Suprapubic skin (tissue), 4 donors: ENCODE measurements at regions not wholly inside any gene's neighbourhood (a gene's known extent, or its start where the extent isn't known, plus 50 kb on each side); places are given as distances from the start of the nearest gene placed in this dataset.

Experiments used
- DNase-seq, 2 donors: peaks; one replicate each; pipeline ENCODE4 v3.0.0-alpha.2; 2019; ENCODE audit warnings: low spot score in 2 of 2
- H3K27ac ChIP-seq: fragments of 200-600 bp; sonication (generic); one replicate; pipeline ENCODE4 v1.5.1; 2019
- H3K27me3 ChIP-seq: fragments of 200-600 bp; sonication (generic); one replicate; pipeline ENCODE4 v1.5.1; 2019
- H3K36me3 ChIP-seq: fragments of 200-600 bp; sonication (generic); one replicate; pipeline ENCODE4 v1.5.1; 2019
- H3K4me1 ChIP-seq: fragments of 200-600 bp; sonication (generic); one replicate; pipeline ENCODE4 v1.5.1; 2019
- H3K4me3 ChIP-seq: fragments of 200-600 bp; sonication (generic); one replicate; pipeline ENCODE4 v1.5.1; 2019; ENCODE audit warnings: mild to moderate bottlenecking
- H3K9me3 ChIP-seq: fragments of 200-600 bp; sonication (generic); one replicate; pipeline ENCODE4 v1.5.1; 2019
- CTCF ChIP-seq, 2 donors: fragments of 200-600 bp in 1 of 2; fragments of 450-650 bp in 1 of 2; sonication (generic) in 1 of 2; IDR thresholded peaks; one replicate each; pipeline ENCODE4 v1.5.1; 2016 to 2019; ENCODE audit warnings: antibody characterized with exemption in 2 of 2, mild to moderate bottlenecking in 1 of 2, moderate library complexity in 1 of 2
- EP300 ChIP-seq: sonication (generic); formaldehyde crosslinking; IDR thresholded peaks from one replicate; pipeline ENCODE4 v1.6.1; 2017; ENCODE audit warnings: antibody characterized with exemption
- POLR2A ChIP-seq, 2 donors: fragments of 450-650 bp; IDR thresholded peaks; one replicate each; pipeline ENCODE4 v1.6.1; 2017; ENCODE audit warnings: antibody characterized with exemption in 2 of 2, mild to moderate bottlenecking in 2 of 2, moderate library complexity in 2 of 2
- POLR2AphosphoS5 ChIP-seq, 3 donors: sonication (generic); formaldehyde crosslinking; IDR thresholded peaks; one replicate each; pipeline ENCODE4 v1.6.1; 2017; ENCODE audit warnings: antibody characterized with exemption in 3 of 3
- WGBS: methylation state at CpG from one replicate; pipeline ENCODE4 v1.1.5; 2018; 5-methylcytosine and 5-hydroxymethylcytosine counted together

- Histone ChIP-seq H3K4me1 (no peaks in the 10 kb centered on the region), H3K36me3 (no peaks in the 10 kb centered on the region), H3K27me3 (no peaks in the 10 kb centered on the region), H3K9me3 (no peaks in the 10 kb centered on the region), H3K4me3 (no peak overlapping the region), H3K27ac (no peak overlapping the region)
- no peak for DNase-seq
- TF ChIP-seq EP300, result no peak
- TF ChIP-seq CTCF (IDR thresholded peaks at IDR 0.05), result no peak
- no peak for TF ChIP-seq POLR2A (IDR thresholded peaks at IDR 0.05)
- no peak for TF ChIP-seq POLR2AphosphoS5 (IDR thresholded peaks at IDR 0.05)
Observed at GRCh38 chr11:22477312-22477711, 139.1 kb downstream of the SLC17A6 start.

DNA sequence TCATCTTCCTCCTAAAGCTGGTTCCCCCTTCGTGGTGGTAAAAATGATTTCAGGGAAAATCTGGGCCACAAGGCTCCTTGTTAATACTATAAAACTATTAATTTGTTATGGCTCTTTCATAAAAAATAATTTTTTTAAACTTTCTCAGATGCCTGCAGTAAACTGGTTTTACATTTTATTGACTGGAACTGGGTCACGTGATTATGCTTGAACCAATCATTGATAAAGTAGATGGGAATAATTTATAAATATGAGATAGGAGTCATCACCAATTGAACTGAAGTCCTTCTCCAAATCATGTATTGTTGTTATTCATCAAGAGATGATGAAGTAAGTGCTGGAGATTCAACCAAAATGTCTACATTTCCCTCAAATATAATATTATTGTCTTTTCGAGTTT, 138.4 kb downstream of the SLC17A6 start:
- Histone ChIP-seq H3K36me3 (no peaks in the 10 kb centered on the region), H3K27me3 (no peaks in the 10 kb centered on the region), H3K4me1 (no peaks in the 10 kb centered on the region), H3K27ac (no peak overlapping the region), H3K9me3 (no peaks in the 10 kb centered on the region), H3K4me3 (no peak overlapping the region)
- no peak for DNase-seq
- TF ChIP-seq CTCF (IDR thresholded peaks at IDR 0.05) (no peak), POLR2AphosphoS5 (IDR thresholded peaks at IDR 0.05) (no peak), EP300 (no peak)
- WGBS, result 86% methylated on average over 3 of the region's 3 CpGs

DNA sequence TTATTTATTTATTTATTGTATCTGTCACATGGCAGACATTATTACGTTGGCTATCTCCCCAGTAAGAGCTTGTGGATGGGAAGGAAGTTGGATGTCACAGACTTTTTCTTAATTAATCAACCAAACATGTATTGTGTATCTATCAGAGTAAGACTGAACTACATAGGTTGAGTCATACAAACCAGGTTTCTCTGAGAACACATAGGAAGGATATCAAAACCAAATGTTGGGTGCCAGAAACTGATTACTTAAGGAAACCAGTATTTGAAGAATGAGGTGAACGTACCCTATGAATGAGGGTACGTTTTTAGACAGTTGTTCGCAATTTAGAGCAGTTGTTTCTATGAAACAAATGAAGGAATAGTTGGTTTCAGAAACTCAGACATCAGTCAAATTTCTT, 136.4 kb downstream of the SLC17A6 start:
- no peak overlapping the region for H3K27ac ChIP-seq
- DNase-seq, result no peak
- TF ChIP-seq CTCF (IDR thresholded peaks at IDR 0.05) (no peak), POLR2AphosphoS5 (IDR thresholded peaks at IDR 0.05) (no peak), POLR2A (IDR thresholded peaks at IDR 0.05) (no peak)
- no peaks in the 10 kb centered on the region for H3K4me1 ChIP-seq
- 69% methylated on average over 4 of the region's 4 CpGs for WGBS
- no peak overlapping the region for H3K4me3 ChIP-seq
- no peaks in the 10 kb centered on the region for H3K9me3 ChIP-seq
- H3K27me3 ChIP-seq, result no peaks in the 10 kb centered on the region
- no peaks in the 10 kb centered on the region for H3K36me3 ChIP-seq

GRCh38 chr11:22473586-22473985, 135.4 kb downstream of the SLC17A6 start:
- 97% methylated on average over 1 of the region's 1 CpG for WGBS
- Histone ChIP-seq H3K4me3 (no peak overlapping the region), H3K36me3 (no peaks in the 10 kb centered on the region), H3K9me3 (no peaks in the 10 kb centered on the region), H3K4me1 (no peaks in the 10 kb centered on the region), H3K27me3 (no peaks in the 10 kb centered on the region), H3K27ac (no peak overlapping the region)
- DNase-seq, result no peak
- no peak for TF ChIP-seq CTCF (IDR thresholded peaks at IDR 0.05)
- no peak for TF ChIP-seq EP300
- TF ChIP-seq POLR2A (IDR thresholded peaks at IDR 0.05), result no peak
- TF ChIP-seq POLR2AphosphoS5 (IDR thresholded peaks at IDR 0.05), result no peak

DNA sequence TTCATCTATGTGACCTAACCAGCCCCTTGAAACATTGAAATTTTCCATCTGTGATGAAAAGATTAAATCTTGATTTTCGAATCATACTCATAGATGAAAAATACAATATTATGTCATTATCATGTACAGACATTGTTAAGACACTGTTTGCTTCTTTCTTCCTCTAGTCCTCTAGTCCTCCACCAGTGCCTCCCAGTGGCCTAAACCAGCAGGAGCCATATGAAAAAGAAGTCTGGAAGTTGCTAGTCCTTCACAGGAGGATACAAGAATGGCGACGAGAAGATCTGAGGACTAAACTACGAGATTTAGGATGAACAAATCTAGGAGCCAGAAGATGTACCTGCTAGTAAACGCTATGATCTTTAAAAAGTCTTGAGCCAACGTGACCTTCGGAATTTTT, 134.1 kb downstream of the SLC17A6 start:
- no peak for TF ChIP-seq EP300
- TF ChIP-seq POLR2AphosphoS5 (IDR thresholded peaks at IDR 0.05), result no peak
- no peak for TF ChIP-seq POLR2A (IDR thresholded peaks at IDR 0.05)
- TF ChIP-seq CTCF (IDR thresholded peaks at IDR 0.05), result no peak
- WGBS, result 89% methylated on average over 7 of the region's 7 CpGs
- H3K9me3 ChIP-seq, result no peaks in the 10 kb centered on the region
- H3K27me3 ChIP-seq, result no peaks in the 10 kb centered on the region
- no peak overlapping the region for H3K27ac ChIP-seq
- no peaks in the 10 kb centered on the region for H3K4me1 ChIP-seq
- no peak for DNase-seq
- no peaks in the 10 kb centered on the region for H3K36me3 ChIP-seq
- H3K4me3 ChIP-seq, result no peak overlapping the region
